HG02798 (cell line): ENCODE measurements at regions not wholly inside any gene's neighbourhood (a gene's known extent, or its start where the extent isn't known, plus 50 kb on each side); places are given as distances from the start of the nearest gene placed in this dataset.
"Not testable (repeated sequence)": the region's sequence is repeated elsewhere in the genome, so short reads cannot be mapped to it uniquely, and the experiment has no call there.

ENCODE experiments used
- ATAC-seq: cut with Tn5 transposase; IDR thresholded peaks from one replicate; pipeline ENCODE4 v1.9.1; 2021; ENCODE audit warnings: mild to moderate bottlenecking; ENCODE audit not compliant: unreplicated experiment, poor library complexity

GRCh38 chr12:61098031-61098580 is 1162.1 kb upstream of the USP15 start:
- no peak for ATAC-seq

- ATAC-seq = no peak
Measured at GRCh38 chr12:61107118-61107517, 1153.1 kb upstream of the USP15 start.

- ATAC-seq = no peak
Measured at GRCh38 chr12:61111218-61111617, 1149.0 kb upstream of the USP15 start.

- no peak for ATAC-seq
Measured at GRCh38 chr12:61137677-61138414, 1122.4 kb upstream of the USP15 start.

DNA sequence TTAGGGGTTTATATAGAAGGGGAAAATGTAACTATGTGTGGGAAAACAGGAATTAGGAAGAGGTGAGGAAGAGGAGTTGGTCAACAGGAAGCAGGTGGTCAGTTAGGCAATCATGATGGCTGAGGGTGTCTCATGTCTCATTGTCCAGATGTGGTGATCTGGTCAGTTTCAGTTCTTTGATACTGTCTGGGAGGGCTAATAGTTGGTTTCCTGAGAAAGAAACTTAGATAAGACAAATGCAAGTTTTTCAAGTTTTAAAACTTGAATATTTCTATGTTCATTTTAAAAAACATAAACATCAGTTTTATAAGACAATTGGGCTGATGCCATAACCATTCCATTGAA is 1121.8 kb upstream of the USP15 start:
- ATAC-seq = no peak

- ATAC-seq = no peak
Measured at GRCh38 chr12:61161961-61162360, 1098.2 kb upstream of the USP15 start.

DNA sequence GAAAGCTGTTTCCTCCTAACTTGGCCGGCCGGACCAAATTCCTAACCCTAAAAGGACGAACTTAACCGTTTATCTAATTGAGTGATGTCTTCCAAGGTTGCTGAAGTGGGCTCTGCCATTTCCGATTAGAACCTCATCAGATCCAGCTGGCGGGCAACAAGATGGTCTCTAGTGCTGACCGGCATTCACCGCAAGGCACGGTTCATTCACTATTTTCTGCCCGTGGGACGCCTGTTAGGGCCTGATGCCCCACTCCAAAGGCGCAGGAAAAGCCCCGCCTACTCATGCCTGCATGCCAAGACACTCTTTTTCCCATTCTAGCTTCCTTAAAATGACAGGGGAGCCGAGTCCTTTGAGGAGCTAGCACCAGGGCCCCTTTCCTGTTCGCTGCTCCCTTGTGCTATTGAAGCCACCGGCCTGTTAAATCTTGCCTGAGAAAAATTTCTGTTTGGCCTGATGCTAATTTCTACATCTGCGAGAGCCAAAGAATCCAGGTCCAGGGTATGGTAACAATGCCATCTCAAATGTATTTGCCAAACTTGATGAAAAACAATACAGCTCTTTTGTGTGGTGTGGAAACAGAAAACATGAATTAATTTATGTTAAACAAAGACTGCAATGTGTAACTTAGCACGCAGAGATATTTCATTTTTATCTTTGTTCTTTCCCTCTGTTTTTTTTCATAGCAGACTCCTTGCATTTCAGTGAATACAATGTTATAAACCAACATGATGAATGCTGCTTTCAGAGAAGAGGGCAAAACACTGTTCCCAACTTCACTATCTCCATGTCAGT is 1071.2 kb upstream of the USP15 start:
- ATAC-seq = no peak

DNA sequence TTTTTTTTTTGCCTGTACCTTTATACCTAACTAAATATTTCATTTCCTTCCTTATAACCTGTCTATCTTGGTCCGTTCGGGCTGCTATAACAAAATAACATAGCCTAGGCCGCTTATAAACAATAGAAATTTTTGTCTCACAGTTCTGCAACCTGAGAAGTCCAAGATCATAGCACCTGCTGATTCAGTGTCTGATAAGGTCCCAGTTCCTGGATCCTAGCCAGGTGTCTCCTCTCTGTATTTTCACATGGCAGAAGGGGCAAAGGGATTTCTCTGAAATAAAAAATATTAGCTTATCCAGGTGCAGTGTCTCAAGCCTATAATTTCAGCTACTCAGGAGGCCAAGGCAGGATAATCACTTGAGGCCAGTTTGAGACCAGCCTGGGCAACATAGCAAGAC is 1046.6 kb upstream of the USP15 start:
- ATAC-seq = no peak

DNA sequence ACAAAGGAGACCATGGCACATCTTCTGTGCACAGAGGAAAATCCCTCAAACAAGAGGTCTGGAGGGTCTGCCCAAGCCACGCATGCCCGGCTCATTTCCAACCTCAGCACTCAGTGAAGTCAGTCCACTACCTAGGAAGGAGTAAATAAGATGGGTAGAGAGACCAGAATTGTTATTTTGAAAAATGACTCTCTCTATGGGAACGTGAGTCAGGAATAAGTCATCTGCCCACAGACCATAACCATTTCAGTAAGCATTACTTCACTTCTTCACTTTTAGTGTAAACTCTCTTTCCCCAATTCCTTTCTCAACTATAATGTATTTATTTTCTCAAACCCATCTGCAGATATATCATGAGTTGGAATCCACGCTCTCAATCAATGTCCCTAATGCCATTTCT is 1039.9 kb upstream of the USP15 start:
- ATAC-seq = no peak

GRCh38 chr12:61232040-61232439 is 1028.2 kb upstream of the USP15 start:
- no peak for ATAC-seq

- ATAC-seq = no peak
Measured at GRCh38 chr12:61250303-61250702, 1009.9 kb upstream of the USP15 start.

DNA sequence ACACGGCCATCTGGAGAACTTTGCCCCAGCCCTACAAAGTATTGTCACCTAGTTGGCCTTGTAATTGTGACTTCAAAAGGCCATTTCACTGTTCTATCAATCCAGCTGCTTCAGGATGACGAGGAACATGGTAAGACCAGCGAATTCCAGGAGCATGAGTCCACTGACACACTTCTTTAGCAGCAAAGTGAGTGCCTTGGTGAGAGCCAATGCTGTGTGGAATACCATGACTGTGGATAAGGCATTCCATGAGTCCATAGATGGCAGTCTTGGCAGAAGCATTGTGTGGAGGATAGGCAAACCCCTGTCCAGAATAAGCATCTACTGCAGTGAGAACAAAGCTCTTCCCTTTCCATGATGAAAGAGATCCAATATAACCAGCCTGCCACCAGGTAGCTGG is 1009.1 kb upstream of the USP15 start:
- no peak for ATAC-seq

DNA sequence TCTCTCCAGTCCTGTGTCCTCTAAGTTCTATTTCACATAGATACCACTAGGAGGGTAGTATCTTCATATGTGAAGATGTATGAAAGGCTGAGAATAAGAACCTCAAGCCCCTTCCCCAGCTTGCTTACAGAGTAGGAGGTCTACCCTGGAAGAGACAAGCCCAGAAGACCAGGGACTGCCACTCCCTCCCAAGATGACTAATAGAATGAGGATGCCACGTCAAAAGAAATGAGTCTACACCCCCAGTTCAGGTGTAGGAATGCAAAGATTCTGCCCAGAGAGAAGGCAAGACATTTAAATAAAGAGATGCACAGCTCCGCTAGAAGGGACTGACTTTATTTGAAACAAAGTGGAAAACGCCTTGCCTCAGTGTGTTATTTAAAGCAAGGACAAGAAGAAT is 1006.0 kb upstream of the USP15 start:
- no peak for ATAC-seq

GRCh38 chr12:61264294-61264693 is 995.9 kb upstream of the USP15 start:
- not testable (repeated sequence) for ATAC-seq

GRCh38 chr12:61267474-61267873 is 992.7 kb upstream of the USP15 start:
- no peak for ATAC-seq

DNA sequence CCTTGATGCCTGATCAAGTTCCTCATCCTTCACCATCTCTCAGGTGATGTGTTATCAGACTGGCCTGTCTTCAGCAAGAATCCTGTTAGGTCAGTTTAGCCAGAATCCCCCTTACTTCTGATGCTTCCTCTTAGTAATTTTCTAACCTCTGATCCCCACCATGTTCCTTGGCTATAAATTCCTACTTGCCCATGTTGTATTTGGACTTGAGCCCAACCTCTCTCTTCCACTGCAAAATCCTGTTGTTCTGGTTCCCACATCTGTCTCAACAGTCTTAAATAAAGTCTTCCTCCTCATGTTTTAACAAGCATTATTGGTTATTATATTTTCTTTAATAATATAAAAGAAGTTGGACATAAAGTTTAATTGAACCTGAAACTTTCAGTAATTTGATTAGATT is 987.8 kb upstream of the USP15 start:
- ATAC-seq = no peak

DNA sequence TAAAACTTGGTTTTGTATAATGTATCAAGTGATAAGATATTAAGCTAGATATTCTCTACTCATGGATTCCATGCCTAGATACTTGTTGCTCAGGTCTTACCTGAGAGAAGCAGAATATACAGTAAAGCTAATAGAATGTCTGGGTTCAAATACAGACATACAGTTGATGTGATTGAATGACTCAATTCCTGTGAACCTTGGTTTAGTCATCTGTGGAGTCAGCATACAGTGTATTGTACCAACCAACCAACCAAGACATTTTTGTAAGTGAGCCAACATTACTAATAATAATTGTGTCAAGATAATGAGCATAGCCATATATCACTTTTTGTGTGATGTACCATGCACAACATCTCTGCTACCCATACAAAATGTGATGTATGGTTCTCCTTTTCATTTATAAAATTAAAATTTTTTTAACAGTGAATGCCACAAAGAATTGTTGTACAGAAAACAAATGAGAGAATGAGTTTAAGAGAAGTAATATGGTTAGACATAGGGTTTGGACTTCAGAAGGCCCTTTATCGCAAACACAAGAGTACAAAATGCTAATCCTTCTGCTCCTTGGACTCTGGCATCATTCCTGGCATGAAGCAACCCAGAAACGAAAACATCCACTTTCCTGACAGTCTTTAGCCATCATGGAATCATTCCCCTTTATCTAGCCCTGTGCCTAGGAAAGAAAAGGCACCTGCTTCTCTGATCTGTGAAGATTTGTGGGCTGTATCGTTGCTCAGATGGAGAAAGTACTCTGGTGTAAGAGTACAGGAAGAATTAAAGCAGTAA is 977.2 kb upstream of the USP15 start:
- ATAC-seq = no peak

- ATAC-seq = no peak
Measured at GRCh38 chr12:61290473-61290872, 969.7 kb upstream of the USP15 start.

- ATAC-seq = no peak
Measured at GRCh38 chr12:61291647-61292046, 968.6 kb upstream of the USP15 start.

DNA sequence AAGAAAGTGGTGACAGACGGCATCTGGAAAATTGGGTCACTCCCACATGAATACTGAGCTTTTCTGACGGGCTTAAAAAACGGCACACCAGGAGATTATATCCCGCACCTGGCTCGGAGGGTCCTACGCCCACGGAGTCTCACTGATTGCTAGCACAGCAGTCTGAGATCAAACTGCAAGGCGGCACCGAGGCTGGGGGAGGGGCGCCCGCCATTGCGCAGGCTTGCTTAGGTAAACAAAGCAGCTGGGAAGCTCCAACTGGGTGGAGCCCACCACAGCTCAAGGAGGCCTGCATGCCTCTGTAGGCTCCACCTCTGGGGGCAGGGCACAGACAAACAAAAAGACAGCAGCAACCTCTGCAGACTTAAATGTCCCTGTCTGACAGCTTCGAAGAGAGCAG is 966.2 kb upstream of the USP15 start:
- ATAC-seq = not testable (repeated sequence)

GRCh38 chr12:61301817-61302216 is 958.4 kb upstream of the USP15 start:
- ATAC-seq = no peak
